ENCODE measurements at regions not wholly inside any gene's neighbourhood (a gene's known extent, or its start where the extent isn't known, plus 50 kb on each side); places are given as distances from the start of the nearest gene placed in this dataset.

GRCh38 chrX:150017868-150018267 lies 79.6 kb upstream of the EOLA2 start:
- no peaks in the 10 kb centered on the region for H3K4me1 ChIP-seq (ENCODE audit: control extremely low read depth in 1 of 4, control insufficient read depth in 4 of 4, insufficient read depth in 4 of 4, low read length in 3 of 4)
- no CpG with 5 or more reads among the region's 1 CpG for whole genome bisulfite sequencing (ENCODE audit: insufficient coverage)
- no peaks in the 10 kb centered on the region for H3K36me3 ChIP-seq (ENCODE audit: control insufficient read depth in 4 of 4, insufficient read depth in 4 of 4, low read length in 3 of 4)
- no peak overlapping the region for H3K4me3 ChIP-seq (ENCODE audit: control insufficient read depth in 1 of 7, extremely low read depth in 1 of 7, insufficient read depth in 4 of 7, low read depth in 2 of 7, low read length in 6 of 7)
- ChIA-PET POLR2A (no interaction called here), CTCF (no interaction called here)
- DNase-seq: no peak
- H3K27me3 ChIP-seq (replicated peaks in 2 of 5; ENCODE audit: control insufficient read depth in 4 of 5, insufficient read depth in 5 of 5, low read length in 4 of 5): peaks cover 0 to 2% (median 0%) of the 10 kb centered on the region in 5 experiments
- H3K9me3 ChIP-seq (ENCODE audit: control extremely low read depth in 1 of 5, control insufficient read depth in 4 of 5, insufficient read depth in 2 of 5, low read depth in 1 of 5, low read length in 4 of 5): no peaks in the 10 kb centered on the region
- no peak overlapping the region for H3K27ac ChIP-seq (ENCODE audit: insufficient read depth in 1 of 2, low read depth in 1 of 2, low read length in 2 of 2, poor library complexity in 1 of 2, severe bottlenecking in 2 of 2)

GRCh38 chrX:150018931-150019361 lies 80.7 kb upstream of the EOLA2 start:
- H3K4me3 ChIP-seq (ENCODE audit: control insufficient read depth in 1 of 7, extremely low read depth in 1 of 7, insufficient read depth in 4 of 7, low read depth in 2 of 7, low read length in 6 of 7): no peak overlapping the region
- H3K27ac ChIP-seq (ENCODE audit: insufficient read depth in 1 of 2, low read depth in 1 of 2, low read length in 2 of 2, poor library complexity in 1 of 2, severe bottlenecking in 2 of 2): no peak overlapping the region
- no peaks in the 10 kb centered on the region for H3K4me1 ChIP-seq (ENCODE audit: control extremely low read depth in 1 of 4, control insufficient read depth in 4 of 4, insufficient read depth in 4 of 4, low read length in 3 of 4)
- no CpG with 5 or more reads among the region's 2 CpGs for WGBS (ENCODE audit: insufficient coverage)
- DNase-seq: no peak
- CTCF ChIA-PET: no interaction called here
- no peaks in the 10 kb centered on the region for H3K9me3 ChIP-seq (ENCODE audit: control extremely low read depth in 1 of 5, control insufficient read depth in 4 of 5, insufficient read depth in 2 of 5, low read depth in 1 of 5, low read length in 4 of 5)
- H3K27me3 ChIP-seq (replicated peaks in 2 of 5; ENCODE audit: control insufficient read depth in 4 of 5, insufficient read depth in 5 of 5, low read length in 4 of 5): peaks cover 0 to 2% (median 0%) of the 10 kb centered on the region in 5 experiments
- no peaks in the 10 kb centered on the region for H3K36me3 ChIP-seq (ENCODE audit: control insufficient read depth in 4 of 4, insufficient read depth in 4 of 4, low read length in 3 of 4)
- POLR2A ChIA-PET: no interaction called here

GRCh38 chrX:150028692-150029091 lies 90.4 kb upstream of the EOLA2 start:
- H3K27ac ChIP-seq (ENCODE audit: insufficient read depth in 1 of 2, low read depth in 1 of 2, low read length in 2 of 2, poor library complexity in 1 of 2, severe bottlenecking in 2 of 2): no peak overlapping the region
- WGBS (ENCODE audit: insufficient coverage): no CpG with 5 or more reads among the region's 1 CpG
- no peak overlapping the region for H3K4me3 ChIP-seq (ENCODE audit: control insufficient read depth in 1 of 7, extremely low read depth in 1 of 7, insufficient read depth in 4 of 7, low read depth in 2 of 7, low read length in 6 of 7)
- peak in 2 of 3 donors; percentile 12 to 15 for DNase-seq
- peaks cover 0 to 3% (median 0%) of the 10 kb centered on the region in 5 experiments for H3K9me3 ChIP-seq (ENCODE audit: control extremely low read depth in 1 of 5, control insufficient read depth in 4 of 5, insufficient read depth in 2 of 5, low read depth in 1 of 5, low read length in 4 of 5)
- H3K4me1 ChIP-seq (ENCODE audit: control extremely low read depth in 1 of 4, control insufficient read depth in 4 of 4, insufficient read depth in 4 of 4, low read length in 3 of 4): no peaks in the 10 kb centered on the region
- H3K27me3 ChIP-seq (replicated peaks in 2 of 5; ENCODE audit: control insufficient read depth in 4 of 5, insufficient read depth in 5 of 5, low read length in 4 of 5): no peaks in the 10 kb centered on the region
- ChIA-PET POLR2A (no interaction called here), CTCF (no interaction called here)
- H3K36me3 ChIP-seq (ENCODE audit: control insufficient read depth in 4 of 4, insufficient read depth in 4 of 4, low read length in 3 of 4): no peaks in the 10 kb centered on the region

GRCh38 chrX:150032742-150033141 lies 94.5 kb upstream of the EOLA2 start:
- Histone ChIP-seq H3K4me1 (ENCODE audit: control extremely low read depth in 1 of 4, control insufficient read depth in 4 of 4, insufficient read depth in 4 of 4, low read length in 3 of 4) (no peaks in the 10 kb centered on the region), H3K4me3 (ENCODE audit: control insufficient read depth in 1 of 7, extremely low read depth in 1 of 7, insufficient read depth in 4 of 7, low read depth in 2 of 7, low read length in 6 of 7) (no peak overlapping the region), H3K27ac (ENCODE audit: insufficient read depth in 1 of 2, low read depth in 1 of 2, low read length in 2 of 2, poor library complexity in 1 of 2, severe bottlenecking in 2 of 2) (no peak overlapping the region), H3K9me3 (ENCODE audit: control extremely low read depth in 1 of 5, control insufficient read depth in 4 of 5, insufficient read depth in 2 of 5, low read depth in 1 of 5, low read length in 4 of 5) (peaks cover 0 to 3% (median 0%) of the 10 kb centered on the region in 5 experiments), H3K27me3 (replicated peaks in 2 of 5; ENCODE audit: control insufficient read depth in 4 of 5, insufficient read depth in 5 of 5, low read length in 4 of 5) (no peaks in the 10 kb centered on the region), H3K36me3 (ENCODE audit: control insufficient read depth in 4 of 4, insufficient read depth in 4 of 4, low read length in 3 of 4) (no peaks in the 10 kb centered on the region)
- ChIA-PET POLR2A (interaction anchor here (0.6 kb wide), 1 partner anchor 14 kb away, joined by 6 read pairs; no protein-coding TSS in a partner anchor), CTCF (interaction anchor here (1.1 kb wide), 1 partner anchor 20 kb away, joined by 3 read pairs; no protein-coding TSS in a partner anchor)
- no peak for DNase-seq
- 63% methylated on average over 2 of the region's 3 CpGs for WGBS (ENCODE audit: insufficient coverage)

GRCh38 chrX:150034788-150035187 lies 96.5 kb upstream of the EOLA2 start:
- Histone ChIP-seq H3K27ac (ENCODE audit: insufficient read depth in 1 of 2, low read depth in 1 of 2, low read length in 2 of 2, poor library complexity in 1 of 2, severe bottlenecking in 2 of 2) (no peak overlapping the region), H3K27me3 (replicated peaks in 2 of 5; ENCODE audit: control insufficient read depth in 4 of 5, insufficient read depth in 5 of 5, low read length in 4 of 5) (no peaks in the 10 kb centered on the region), H3K4me1 (ENCODE audit: control extremely low read depth in 1 of 4, control insufficient read depth in 4 of 4, insufficient read depth in 4 of 4, low read length in 3 of 4) (no peaks in the 10 kb centered on the region), H3K36me3 (ENCODE audit: control insufficient read depth in 4 of 4, insufficient read depth in 4 of 4, low read length in 3 of 4) (no peaks in the 10 kb centered on the region), H3K4me3 (ENCODE audit: control insufficient read depth in 1 of 7, extremely low read depth in 1 of 7, insufficient read depth in 4 of 7, low read depth in 2 of 7, low read length in 6 of 7) (no peak overlapping the region), H3K9me3 (ENCODE audit: control extremely low read depth in 1 of 5, control insufficient read depth in 4 of 5, insufficient read depth in 2 of 5, low read depth in 1 of 5, low read length in 4 of 5) (no peaks in the 10 kb centered on the region)
- ChIA-PET POLR2A (no interaction called here), CTCF (no interaction called here)
- no peak for DNase-seq
- no CpG with 5 or more reads among the region's 2 CpGs for WGBS (ENCODE audit: insufficient coverage)

GRCh38 chrX:150035531-150035930 lies 97.2 kb upstream of the EOLA2 start:
- no peak overlapping the region for H3K27ac ChIP-seq (ENCODE audit: insufficient read depth in 1 of 2, low read depth in 1 of 2, low read length in 2 of 2, poor library complexity in 1 of 2, severe bottlenecking in 2 of 2)
- H3K27me3 ChIP-seq (replicated peaks in 2 of 5; ENCODE audit: control insufficient read depth in 4 of 5, insufficient read depth in 5 of 5, low read length in 4 of 5): no peaks in the 10 kb centered on the region
- POLR2A ChIA-PET: no interaction called here
- CTCF ChIA-PET: no interaction called here
- no peak for DNase-seq
- no peaks in the 10 kb centered on the region for H3K36me3 ChIP-seq (ENCODE audit: control insufficient read depth in 4 of 4, insufficient read depth in 4 of 4, low read length in 3 of 4)
- no peak overlapping the region for H3K4me3 ChIP-seq (ENCODE audit: control insufficient read depth in 1 of 7, extremely low read depth in 1 of 7, insufficient read depth in 4 of 7, low read depth in 2 of 7, low read length in 6 of 7)
- no peaks in the 10 kb centered on the region for H3K4me1 ChIP-seq (ENCODE audit: control extremely low read depth in 1 of 4, control insufficient read depth in 4 of 4, insufficient read depth in 4 of 4, low read length in 3 of 4)
- 67% methylated on average over 1 of the region's 2 CpGs for WGBS (ENCODE audit: insufficient coverage)
- no peaks in the 10 kb centered on the region for H3K9me3 ChIP-seq (ENCODE audit: control extremely low read depth in 1 of 5, control insufficient read depth in 4 of 5, insufficient read depth in 2 of 5, low read depth in 1 of 5, low read length in 4 of 5)

DNA sequence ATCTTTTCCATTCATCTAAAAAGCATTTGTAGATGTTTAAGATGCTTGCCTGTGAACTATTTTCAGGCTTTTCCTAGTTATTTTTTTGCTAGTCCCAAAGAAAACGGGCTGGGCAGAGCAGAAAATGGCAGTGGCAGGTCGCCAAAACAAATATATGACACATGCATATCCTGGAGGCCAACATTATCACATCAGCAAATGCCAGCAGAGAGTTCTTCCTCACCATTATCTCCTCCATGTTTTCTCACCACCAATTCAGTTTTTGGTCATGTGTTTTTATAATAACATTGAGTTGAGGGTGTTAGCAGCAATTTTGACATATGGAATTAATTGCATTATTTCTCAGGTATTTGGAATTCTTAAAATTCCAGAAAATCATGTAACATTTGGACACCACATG lies 97.9 kb upstream of the EOLA2 start:
- no peaks in the 10 kb centered on the region for H3K4me1 ChIP-seq (ENCODE audit: control extremely low read depth in 1 of 4, control insufficient read depth in 4 of 4, insufficient read depth in 4 of 4, low read length in 3 of 4)
- no peaks in the 10 kb centered on the region for H3K36me3 ChIP-seq (ENCODE audit: control insufficient read depth in 4 of 4, insufficient read depth in 4 of 4, low read length in 3 of 4)
- H3K9me3 ChIP-seq (ENCODE audit: control extremely low read depth in 1 of 5, control insufficient read depth in 4 of 5, insufficient read depth in 2 of 5, low read depth in 1 of 5, low read length in 4 of 5): no peaks in the 10 kb centered on the region
- DNase-seq: no peak
- WGBS (ENCODE audit: insufficient coverage): 61% methylated on average over 2 of the region's 2 CpGs
- H3K27ac ChIP-seq (ENCODE audit: insufficient read depth in 1 of 2, low read depth in 1 of 2, low read length in 2 of 2, poor library complexity in 1 of 2, severe bottlenecking in 2 of 2): no peak overlapping the region
- ChIA-PET CTCF (no interaction called here), POLR2A (no interaction called here)
- H3K27me3 ChIP-seq (replicated peaks in 2 of 5; ENCODE audit: control insufficient read depth in 4 of 5, insufficient read depth in 5 of 5, low read length in 4 of 5): no peaks in the 10 kb centered on the region
- no peak overlapping the region for H3K4me3 ChIP-seq (ENCODE audit: control insufficient read depth in 1 of 7, extremely low read depth in 1 of 7, insufficient read depth in 4 of 7, low read depth in 2 of 7, low read length in 6 of 7)
